NCI-H1417 treated with DMSO at 0.1 percent for 48 hours (cell line): ENCODE measurements at regions not wholly inside any gene's neighbourhood (a gene's known extent, or its start where the extent isn't known, plus 50 kb on each side); places are given as distances from the start of the nearest gene placed in this dataset.

Source experiments
- DNase-seq: peaks from one replicate; lab custom pipeline; 2025; lab: John Stamatoyannopoulos, UW

- DNase-seq, result no peak
These were observed 374.3 kb downstream of the DCAF12L2 start for GRCh38 chrX:125791787-125792186.

GRCh38 chrX:125810856-125811255 lies 355.2 kb downstream of the DCAF12L2 start:
- no peak for DNase-seq

GRCh38 chrX:125826080-125826479 lies 340.0 kb downstream of the DCAF12L2 start:
- DNase-seq, result no peak

DNA sequence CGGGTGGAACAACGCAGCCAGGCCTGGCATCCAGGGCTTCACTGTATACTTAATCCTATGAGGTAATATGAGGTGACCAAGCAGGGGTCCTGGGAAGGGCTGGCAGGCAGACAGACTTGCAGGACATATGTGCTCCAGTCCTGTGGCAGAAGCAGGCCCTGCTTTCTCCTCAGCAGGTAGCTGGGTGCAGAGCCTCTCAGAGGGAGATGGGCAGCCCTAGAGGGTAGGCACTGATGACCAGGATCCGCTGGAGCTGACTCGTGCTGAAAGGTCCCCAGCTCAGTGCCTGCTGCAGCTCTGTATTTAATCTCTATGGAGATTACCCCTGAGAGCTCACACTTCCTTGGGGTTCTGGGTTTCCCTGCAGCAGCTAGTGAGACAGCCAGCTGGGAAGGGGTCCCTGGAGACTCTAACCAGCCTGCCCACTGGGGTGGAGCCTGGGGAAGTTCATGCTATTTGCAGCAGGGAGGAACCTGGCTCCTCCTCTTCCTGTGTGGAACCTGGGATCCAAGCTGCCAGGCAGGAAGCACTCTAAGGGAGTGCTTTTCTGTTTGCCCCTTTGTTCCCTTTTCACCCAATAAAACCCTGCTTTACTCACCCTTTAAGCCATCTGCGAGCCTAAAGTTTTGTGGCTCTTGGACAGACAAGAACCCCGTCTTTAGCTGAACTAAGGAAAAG lies 339.2 kb downstream of the DCAF12L2 start:
- DNase-seq, result no peak

DNA sequence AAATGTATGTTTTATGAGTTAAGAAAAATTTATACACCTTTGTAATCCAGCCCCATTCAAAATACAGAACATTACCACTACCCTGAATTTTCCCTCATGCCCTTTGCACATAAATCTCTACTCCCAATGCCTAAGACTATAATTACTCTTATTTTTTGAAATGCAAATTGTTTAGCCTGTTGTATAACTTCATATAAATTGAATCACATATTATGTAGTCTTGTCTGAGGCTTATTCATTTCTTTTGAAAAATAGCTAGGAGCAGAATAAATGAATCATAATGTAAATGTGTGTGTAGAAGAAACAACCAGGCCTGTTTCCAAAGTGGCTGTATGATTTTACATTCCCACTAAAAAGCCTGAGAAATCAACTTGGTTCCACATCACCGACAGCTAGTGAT lies 319.8 kb downstream of the DCAF12L2 start:
- DNase-seq, result no peak

DNA sequence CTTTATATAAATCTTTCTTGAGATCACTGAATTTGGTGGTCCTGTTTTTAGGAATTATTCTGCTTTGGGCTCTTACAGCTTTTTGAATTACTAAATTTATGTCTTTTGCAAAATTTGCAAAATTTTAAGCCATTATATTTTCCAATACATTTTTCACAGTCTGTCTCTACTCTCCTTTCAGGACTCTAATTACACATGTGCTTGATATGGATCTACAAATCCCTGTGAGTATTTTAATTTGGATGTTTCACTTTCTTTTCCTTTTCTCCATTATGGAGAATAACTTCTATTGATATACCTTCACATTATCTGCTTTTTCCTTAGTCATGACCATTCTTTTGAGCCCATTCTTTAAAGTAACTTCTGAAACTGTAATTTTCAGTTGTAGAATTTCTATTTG lies 315.4 kb downstream of the DCAF12L2 start:
- no peak for DNase-seq

DNA sequence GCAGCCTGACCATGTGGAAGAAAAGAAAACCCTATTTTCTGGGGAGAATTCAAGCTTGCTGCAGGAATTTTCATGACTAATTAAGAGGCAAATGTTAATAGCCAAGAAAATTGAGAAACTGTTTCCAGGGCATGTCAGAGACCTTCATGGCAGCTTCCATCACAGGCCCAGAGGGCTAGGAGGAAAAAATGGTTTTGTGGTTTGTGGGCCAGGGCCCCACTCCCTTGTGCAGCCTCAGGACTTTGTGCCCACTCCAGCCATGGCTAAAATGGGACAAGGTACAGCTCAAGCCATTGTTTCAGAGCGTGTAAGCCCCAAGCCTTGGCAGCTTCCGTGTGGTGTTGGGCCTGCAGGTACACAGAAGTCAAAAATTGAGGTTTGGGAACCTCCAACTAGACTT lies 282.9 kb downstream of the DCAF12L2 start:
- no peak for DNase-seq

GRCh38 chrX:125894947-125895346 lies 271.1 kb downstream of the DCAF12L2 start:
- no peak for DNase-seq

GRCh38 chrX:125895518-125895917 lies 270.6 kb downstream of the DCAF12L2 start:
- no peak for DNase-seq

DNA sequence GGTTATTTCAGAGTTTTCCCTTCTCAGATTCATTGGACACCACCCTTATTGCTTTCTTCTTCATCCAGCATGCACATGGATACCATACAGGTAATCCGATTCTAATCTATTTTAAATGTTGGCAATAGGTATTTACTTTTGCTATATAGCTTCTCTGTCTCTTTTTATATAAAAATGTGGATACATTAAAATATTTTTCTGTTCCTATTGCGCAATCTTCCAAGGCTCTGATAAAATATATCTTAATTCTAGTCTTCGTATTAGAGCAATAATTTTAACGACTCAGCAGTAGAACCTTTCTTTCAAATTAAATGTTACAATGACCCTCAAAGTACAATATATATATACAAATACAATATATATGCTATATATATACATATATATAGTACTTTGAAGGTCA lies 239.8 kb downstream of the DCAF12L2 start:
- DNase-seq, result no peak

- no peak for DNase-seq
These were observed 225.1 kb downstream of the DCAF12L2 start for GRCh38 chrX:125940985-125941384.

DNA sequence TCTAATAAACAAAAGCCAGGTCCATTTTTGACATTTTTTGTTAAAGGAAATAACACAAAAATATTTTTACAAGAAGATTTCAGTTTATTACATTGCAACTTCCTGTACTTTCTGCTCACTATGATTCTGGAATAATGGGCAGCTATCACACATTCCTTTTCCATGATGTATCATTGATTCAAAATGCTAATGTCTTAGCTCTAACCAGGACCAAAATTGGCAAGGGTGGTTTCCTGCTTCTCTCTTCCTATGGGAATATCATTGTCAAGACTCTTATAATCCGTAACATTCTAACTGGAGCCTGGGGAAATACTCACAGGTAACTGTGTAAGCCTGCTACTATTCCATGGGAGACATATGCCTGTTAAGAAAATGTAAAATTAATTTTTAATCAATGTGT lies 218.6 kb downstream of the DCAF12L2 start:
- no peak for DNase-seq

DNA sequence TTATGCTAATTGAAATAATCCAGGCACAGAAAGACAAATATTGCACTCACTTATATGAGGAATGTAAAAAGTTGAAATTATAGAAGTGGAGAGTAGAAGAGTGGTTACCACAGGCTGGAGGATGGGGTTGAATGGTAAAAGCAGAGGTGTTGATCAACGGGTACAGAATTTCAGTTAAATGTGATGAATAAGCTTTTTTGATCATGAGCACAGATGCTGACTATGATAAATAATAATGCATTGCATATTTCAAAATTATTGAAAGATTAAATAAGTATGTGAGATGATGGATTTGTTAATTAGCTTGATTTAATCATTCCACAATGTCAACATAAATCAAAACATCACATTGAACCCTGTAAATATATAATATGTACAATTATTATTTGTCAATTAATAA lies 213.1 kb downstream of the DCAF12L2 start:
- no peak for DNase-seq

- DNase-seq, result no peak
These were observed 212.3 kb downstream of the DCAF12L2 start for GRCh38 chrX:125953814-125954213.

GRCh38 chrX:125954236-125954635 lies 211.9 kb downstream of the DCAF12L2 start:
- DNase-seq, result no peak

DNA sequence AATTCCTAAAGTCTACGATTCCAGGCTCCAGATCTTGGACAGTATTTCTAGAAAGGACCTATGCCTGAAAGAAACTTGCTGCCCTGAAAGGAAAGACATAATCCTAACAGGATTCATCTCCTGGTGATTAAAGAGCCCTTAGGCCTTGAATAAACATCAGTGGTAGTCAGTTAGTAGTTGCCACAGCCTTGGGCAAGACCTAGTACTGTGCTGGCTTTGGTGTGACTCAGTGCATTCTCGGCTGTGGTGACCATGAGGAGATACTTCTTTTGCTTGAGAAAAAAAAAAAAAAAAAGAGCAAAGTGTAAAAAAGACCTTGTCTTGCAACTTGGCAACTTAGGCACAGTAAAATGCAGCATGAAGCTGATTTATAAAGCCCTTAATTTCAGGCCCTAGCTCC lies 188.2 kb downstream of the DCAF12L2 start:
- DNase-seq, result no peak

DNA sequence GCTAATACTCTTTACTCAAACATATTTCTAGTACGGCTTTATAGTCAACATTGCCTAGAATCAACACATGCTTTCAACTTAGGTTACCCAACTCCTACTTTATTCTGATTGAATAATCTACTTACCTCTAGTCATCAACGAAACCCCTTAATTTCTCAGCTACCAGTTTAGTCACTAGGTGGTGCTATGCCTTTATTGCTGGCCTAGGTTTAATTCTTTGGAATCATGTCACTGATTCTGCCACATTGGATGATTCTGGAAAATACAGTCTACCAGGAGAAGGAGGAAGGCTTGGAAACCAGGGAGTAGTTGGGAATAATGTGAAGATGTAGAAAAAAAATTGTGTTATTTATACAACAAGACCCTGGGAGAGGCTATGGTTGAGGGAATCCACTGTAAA lies 167.7 kb downstream of the DCAF12L2 start:
- no peak for DNase-seq

DNA sequence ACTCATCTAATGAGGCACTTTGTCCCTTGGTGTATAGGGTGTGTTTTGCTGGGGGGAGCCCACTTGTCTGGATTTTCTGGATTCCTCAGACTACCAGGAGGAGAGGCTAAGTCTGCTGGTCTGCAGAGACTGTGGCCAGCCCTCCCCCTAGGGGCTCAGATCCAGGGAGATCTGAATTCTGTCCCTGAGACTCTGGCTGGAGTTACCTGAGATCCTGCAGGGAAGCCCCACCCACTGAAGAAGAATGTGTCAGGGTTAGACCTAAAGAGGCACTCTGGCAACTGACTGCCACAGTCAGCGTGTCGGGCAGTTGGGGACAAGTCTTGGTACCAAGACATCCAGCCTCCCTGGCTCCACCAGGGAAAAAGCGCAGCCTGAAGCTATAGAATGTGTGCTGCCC lies 138.9 kb downstream of the DCAF12L2 start:
- no peak for DNase-seq

DNA sequence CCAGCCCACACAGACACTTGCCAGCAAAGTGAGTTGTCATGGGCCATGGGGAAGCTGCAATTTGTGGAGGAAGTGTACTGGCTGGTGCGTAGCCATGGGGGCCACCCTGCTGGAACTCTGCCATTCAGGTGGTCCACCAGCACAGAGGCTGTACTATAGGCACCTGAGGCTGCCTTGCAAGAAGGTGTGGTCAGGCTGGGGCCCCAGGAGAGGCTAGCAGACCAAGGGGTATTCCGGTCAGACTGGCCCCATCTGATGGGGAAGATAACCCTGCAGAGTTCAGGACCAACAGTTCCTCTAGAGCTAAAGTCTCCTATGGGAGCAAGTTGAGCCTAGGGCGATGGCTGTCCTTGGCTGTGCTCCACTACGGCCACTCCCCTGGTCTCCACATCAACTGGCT lies 136.1 kb downstream of the DCAF12L2 start:
- no peak for DNase-seq

- DNase-seq, result no peak
These were observed 102.1 kb downstream of the DCAF12L2 start for GRCh38 chrX:126063984-126064383.

GRCh38 chrX:126064901-126065541 lies 101.1 kb downstream of the DCAF12L2 start:
- DNase-seq, result no peak

DNA sequence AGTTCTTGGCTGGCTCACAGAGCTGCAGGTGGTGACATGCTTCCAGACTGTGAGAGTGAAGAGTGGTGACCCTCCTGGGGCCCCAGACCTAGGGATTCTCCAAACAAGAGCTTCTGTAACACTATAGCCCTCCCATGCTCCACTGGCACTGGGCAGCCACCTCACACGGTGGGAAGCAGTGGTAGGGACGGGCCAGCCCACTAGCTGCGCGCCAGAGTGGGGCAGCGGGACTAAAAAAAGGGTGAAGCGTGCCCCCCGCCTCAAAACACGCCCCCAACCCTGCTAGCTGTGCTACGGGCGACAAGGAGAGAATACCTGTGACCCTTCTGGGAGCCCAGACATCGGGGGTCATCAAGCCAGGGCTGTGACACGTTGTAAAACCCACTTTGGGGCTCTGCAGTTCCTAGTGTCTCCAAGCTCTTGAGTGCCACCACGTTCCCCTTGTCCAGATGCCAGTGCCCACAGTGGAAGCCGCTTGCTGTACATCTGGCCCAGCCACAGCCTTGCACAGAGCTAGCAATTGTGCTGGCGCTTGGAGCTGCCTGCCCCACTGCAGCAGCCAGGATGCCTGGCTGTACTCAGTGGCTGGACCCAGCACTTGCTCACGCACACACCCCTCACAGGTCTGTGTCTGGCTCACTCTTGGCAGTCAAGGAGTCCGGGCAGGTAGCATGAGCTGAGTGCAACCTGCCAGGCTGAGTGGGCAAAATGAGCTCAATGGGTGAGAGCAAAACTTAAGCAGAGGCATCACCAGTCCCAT lies 100.0 kb downstream of the DCAF12L2 start:
- no peak for DNase-seq
